ENCODE measurements at regions not wholly inside any gene's neighbourhood (a gene's known extent, or its start where the extent isn't known, plus 50 kb on each side); places are given as distances from the start of the nearest gene placed in this dataset.

GRCh38 chr20:48150568-48150967 lies 365.3 kb upstream of the SULF2 start:
- Histone ChIP-seq H3K9me3 (ENCODE audit: insufficient read depth, low read depth, low read length) (peaks cover 3% of the 10 kb centered on the region), H3K27me3 (ENCODE audit: insufficient read depth, low read length) (no peaks in the 10 kb centered on the region), H2BK120ac (ENCODE audit: insufficient read depth, low read length, poor library complexity) (no peak overlapping the region), H3K36me3 (ENCODE audit: control insufficient read depth in 1 of 2, insufficient read depth in 2 of 2, low read length in 2 of 2) (no peaks in the 10 kb centered on the region), H2AK5ac (ENCODE audit: low read length) (no peak overlapping the region), H3K9ac (ENCODE audit: low read length) (no peak overlapping the region), H4K91ac (ENCODE audit: low read depth, low read length) (no peak overlapping the region), H2BK5ac (ENCODE audit: low read depth, low read length, poor library complexity) (no peak overlapping the region), H3K4me2 (ENCODE audit: low read length) (no peak overlapping the region), H4K12ac (ENCODE audit: low read depth, low read length) (no peak overlapping the region), H3K4me3 (ENCODE audit: low read depth, low read length) (no peak overlapping the region), H3K18ac (ENCODE audit: low read length) (no peak overlapping the region), H2AFZ (ENCODE audit: insufficient read depth, low read length, poor library complexity) (no peak overlapping the region), H3K27ac (ENCODE audit: low read depth, low read length) (no peak overlapping the region), H3K79me1 (ENCODE audit: low read length) (no peaks in the 10 kb centered on the region), H3K4ac (ENCODE audit: low read depth, low read length) (no peak overlapping the region), H3K79me2 (ENCODE audit: control insufficient read depth, insufficient read depth, low read length, poor library complexity) (no peaks in the 10 kb centered on the region), H2BK12ac (ENCODE audit: low read length) (no peak overlapping the region), H4K8ac (ENCODE audit: low read depth, low read length) (no peak overlapping the region), H3K4me1 (ENCODE audit: control insufficient read depth in 1 of 2, insufficient read depth in 2 of 2, low read length in 2 of 2) (no peaks in the 10 kb centered on the region), H3K23ac (ENCODE audit: low read length) (no peak overlapping the region), H3K14ac (ENCODE audit: low read length) (no peak overlapping the region)
- DNase-seq, result no peak
- no CpG with 5 or more reads among the region's 7 CpGs for WGBS (ENCODE audit: extremely low coverage, insufficient coverage, insufficient read length)

DNA sequence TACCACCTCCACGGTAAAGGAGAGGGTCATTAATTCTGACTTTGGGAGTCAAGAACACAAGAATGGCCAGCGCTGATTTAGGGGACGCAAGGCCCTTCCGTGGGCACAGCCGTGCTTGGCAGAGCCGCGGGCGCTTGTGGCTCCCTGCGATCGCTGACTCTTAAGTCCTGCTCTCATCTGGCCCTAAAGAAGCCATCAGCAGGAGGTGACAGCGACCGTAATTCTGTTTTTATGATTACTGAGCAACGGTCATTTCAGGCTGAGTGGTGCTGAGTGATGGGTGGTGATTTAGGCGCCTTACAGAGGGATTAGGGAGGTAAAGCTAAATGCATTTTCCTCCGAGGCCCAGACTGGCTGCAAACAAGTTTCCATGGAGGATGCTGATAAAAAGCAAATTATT lies 364.6 kb upstream of the SULF2 start:
- Histone ChIP-seq H3K79me2 (ENCODE audit: control insufficient read depth, insufficient read depth, low read length, poor library complexity) (no peaks in the 10 kb centered on the region), H2BK5ac (ENCODE audit: low read depth, low read length, poor library complexity) (no peak overlapping the region), H3K4ac (ENCODE audit: low read depth, low read length) (no peak overlapping the region), H3K9me3 (ENCODE audit: insufficient read depth, low read depth, low read length) (peaks cover 3% of the 10 kb centered on the region), H3K79me1 (ENCODE audit: low read length) (no peaks in the 10 kb centered on the region), H3K23ac (ENCODE audit: low read length) (no peak overlapping the region), H3K14ac (ENCODE audit: low read length) (no peak overlapping the region), H2BK12ac (ENCODE audit: low read length) (no peak overlapping the region), H3K9ac (ENCODE audit: low read length) (no peak overlapping the region), H4K12ac (ENCODE audit: low read depth, low read length) (no peak overlapping the region), H2BK120ac (ENCODE audit: insufficient read depth, low read length, poor library complexity) (no peak overlapping the region), H2AFZ (ENCODE audit: insufficient read depth, low read length, poor library complexity) (no peak overlapping the region), H3K4me1 (ENCODE audit: control insufficient read depth in 1 of 2, insufficient read depth in 2 of 2, low read length in 2 of 2) (no peaks in the 10 kb centered on the region), H3K18ac (ENCODE audit: low read length) (no peak overlapping the region), H4K91ac (ENCODE audit: low read depth, low read length) (no peak overlapping the region), H3K27me3 (ENCODE audit: insufficient read depth, low read length) (no peaks in the 10 kb centered on the region), H2AK5ac (ENCODE audit: low read length) (no peak overlapping the region), H4K8ac (ENCODE audit: low read depth, low read length) (no peak overlapping the region), H3K36me3 (ENCODE audit: control insufficient read depth in 1 of 2, insufficient read depth in 2 of 2, low read length in 2 of 2) (no peaks in the 10 kb centered on the region), H3K4me2 (ENCODE audit: low read length) (no peak overlapping the region), H3K27ac (ENCODE audit: low read depth, low read length) (no peak overlapping the region), H3K4me3 (ENCODE audit: low read depth, low read length) (no peak overlapping the region)
- DNase-seq, result no peak
- WGBS (ENCODE audit: extremely low coverage, insufficient coverage, insufficient read length), result no CpG with 5 or more reads among the region's 15 CpGs

GRCh38 chr20:48148916-48149672 lies 363.8 kb upstream of the SULF2 start:
- no peak overlapping the region for H3K4me2 ChIP-seq (ENCODE audit: low read length)
- no peak overlapping the region for H3K27ac ChIP-seq (ENCODE audit: low read depth, low read length)
- WGBS (ENCODE audit: extremely low coverage, insufficient coverage, insufficient read length), result no CpG with 5 or more reads among the region's 13 CpGs

DNA sequence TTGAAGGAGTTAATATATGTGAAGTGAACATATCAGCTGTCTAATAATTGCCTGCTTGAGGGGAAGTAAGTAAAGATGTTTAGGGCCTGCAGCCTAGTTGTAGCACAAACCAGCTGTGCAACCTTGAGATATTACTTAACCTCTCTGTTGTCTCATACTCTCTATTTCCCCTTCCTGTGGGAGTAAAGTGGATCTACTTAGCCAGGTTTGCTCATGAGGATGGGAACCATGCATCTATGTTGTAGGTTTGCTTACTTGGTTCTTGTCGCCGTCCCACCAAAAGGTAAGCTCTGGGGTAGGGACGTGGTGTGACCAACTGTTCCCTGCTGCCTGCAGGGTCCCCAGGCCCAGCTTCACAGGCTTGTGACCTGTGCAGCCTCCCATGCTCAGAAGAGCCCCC lies 362.7 kb upstream of the SULF2 start:
- H3K4me3 ChIP-seq (ENCODE audit: low read depth, low read length), result no peak overlapping the region
- no peak overlapping the region for H2BK12ac ChIP-seq (ENCODE audit: low read length)
- H4K12ac ChIP-seq (ENCODE audit: low read depth, low read length), result no peak overlapping the region
- no peak overlapping the region for H3K14ac ChIP-seq (ENCODE audit: low read length)
- H3K79me2 ChIP-seq (ENCODE audit: control insufficient read depth, insufficient read depth, low read length, poor library complexity), result no peaks in the 10 kb centered on the region
- H4K8ac ChIP-seq (ENCODE audit: low read depth, low read length), result no peak overlapping the region
- H2BK5ac ChIP-seq (ENCODE audit: low read depth, low read length, poor library complexity), result no peak overlapping the region
- no peak for DNase-seq
- H2AK5ac ChIP-seq (ENCODE audit: low read length), result no peak overlapping the region
- no peak overlapping the region for H2BK120ac ChIP-seq (ENCODE audit: insufficient read depth, low read length, poor library complexity)
- H3K4me2 ChIP-seq (ENCODE audit: low read length), result no peak overlapping the region
- H3K79me1 ChIP-seq (ENCODE audit: low read length), result no peaks in the 10 kb centered on the region
- no peaks in the 10 kb centered on the region for H3K9me3 ChIP-seq (ENCODE audit: insufficient read depth, low read depth, low read length)
- no peak overlapping the region for H3K9ac ChIP-seq (ENCODE audit: low read length)
- H2AFZ ChIP-seq (ENCODE audit: insufficient read depth, low read length, poor library complexity), result no peak overlapping the region
- H4K91ac ChIP-seq (ENCODE audit: low read depth, low read length), result no peak overlapping the region
- H3K36me3 ChIP-seq (ENCODE audit: control insufficient read depth in 1 of 2, insufficient read depth in 2 of 2, low read length in 2 of 2), result no peaks in the 10 kb centered on the region
- WGBS (ENCODE audit: extremely low coverage, insufficient coverage, insufficient read length), result no CpG with 5 or more reads among the region's 3 CpGs
- no peak overlapping the region for H3K27ac ChIP-seq (ENCODE audit: low read depth, low read length)
- H3K4me1 ChIP-seq (ENCODE audit: control insufficient read depth in 1 of 2, insufficient read depth in 2 of 2, low read length in 2 of 2), result peaks cover 0 to 3% of the 10 kb centered on the region in 2 experiments
- no peak overlapping the region for H3K18ac ChIP-seq (ENCODE audit: low read length)
- H3K27me3 ChIP-seq (ENCODE audit: insufficient read depth, low read length), result no peaks in the 10 kb centered on the region
- H3K4ac ChIP-seq (ENCODE audit: low read depth, low read length), result no peak overlapping the region
- no peak overlapping the region for H3K23ac ChIP-seq (ENCODE audit: low read length)

More at GRCh38 chr20:48148916-48149672, 363.8 kb upstream of the SULF2 start:
- H3K79me1 ChIP-seq (ENCODE audit: low read length), result no peaks in the 10 kb centered on the region
- H3K79me2 ChIP-seq (ENCODE audit: control insufficient read depth, insufficient read depth, low read length, poor library complexity), result no peaks in the 10 kb centered on the region
- H3K14ac ChIP-seq (ENCODE audit: low read length), result no peak overlapping the region
- no peak overlapping the region for H3K23ac ChIP-seq (ENCODE audit: low read length)
- no peak overlapping the region for H3K9ac ChIP-seq (ENCODE audit: low read length)
- H2AK5ac ChIP-seq (ENCODE audit: low read length), result no peak overlapping the region
- H4K12ac ChIP-seq (ENCODE audit: low read depth, low read length), result no peak overlapping the region
- no peak overlapping the region for H2BK120ac ChIP-seq (ENCODE audit: insufficient read depth, low read length, poor library complexity)
- no peak overlapping the region for H4K91ac ChIP-seq (ENCODE audit: low read depth, low read length)
- H2BK5ac ChIP-seq (ENCODE audit: low read depth, low read length, poor library complexity), result no peak overlapping the region
- no peak overlapping the region for H2AFZ ChIP-seq (ENCODE audit: insufficient read depth, low read length, poor library complexity)
- no peaks in the 10 kb centered on the region for H3K27me3 ChIP-seq (ENCODE audit: insufficient read depth, low read length)
- no peak for DNase-seq
- H3K4me1 ChIP-seq (ENCODE audit: control insufficient read depth in 1 of 2, insufficient read depth in 2 of 2, low read length in 2 of 2), result peaks cover 0 to 3% of the 10 kb centered on the region in 2 experiments
- H3K4me3 ChIP-seq (ENCODE audit: low read depth, low read length), result no peak overlapping the region
- H4K8ac ChIP-seq (ENCODE audit: low read depth, low read length), result no peak overlapping the region
- no peaks in the 10 kb centered on the region for H3K9me3 ChIP-seq (ENCODE audit: insufficient read depth, low read depth, low read length)
- no peak overlapping the region for H3K18ac ChIP-seq (ENCODE audit: low read length)
- H3K4ac ChIP-seq (ENCODE audit: low read depth, low read length), result no peak overlapping the region
- H2BK12ac ChIP-seq (ENCODE audit: low read length), result no peak overlapping the region
- H3K36me3 ChIP-seq (ENCODE audit: control insufficient read depth in 1 of 2, insufficient read depth in 2 of 2, low read length in 2 of 2), result no peaks in the 10 kb centered on the region
